Central memory CD4-positive, alpha-beta T cell (primary cell): ENCODE measurements at regions not wholly inside any gene's neighbourhood (a gene's known extent, or its start where the extent isn't known, plus 50 kb on each side); places are given as distances from the start of the nearest gene placed in this dataset.
A peak's percentile ranks its signal among the peaks of the same experiment; 100 is the strongest.
"Not testable (repeated sequence)": the region's sequence is repeated elsewhere in the genome, so short reads cannot be mapped to it uniquely, and the experiment has no call there.

ENCODE experiments used
- DNase-seq: peaks from one replicate; pipeline ENCODE4 v3.0.0; 2022

DNA sequence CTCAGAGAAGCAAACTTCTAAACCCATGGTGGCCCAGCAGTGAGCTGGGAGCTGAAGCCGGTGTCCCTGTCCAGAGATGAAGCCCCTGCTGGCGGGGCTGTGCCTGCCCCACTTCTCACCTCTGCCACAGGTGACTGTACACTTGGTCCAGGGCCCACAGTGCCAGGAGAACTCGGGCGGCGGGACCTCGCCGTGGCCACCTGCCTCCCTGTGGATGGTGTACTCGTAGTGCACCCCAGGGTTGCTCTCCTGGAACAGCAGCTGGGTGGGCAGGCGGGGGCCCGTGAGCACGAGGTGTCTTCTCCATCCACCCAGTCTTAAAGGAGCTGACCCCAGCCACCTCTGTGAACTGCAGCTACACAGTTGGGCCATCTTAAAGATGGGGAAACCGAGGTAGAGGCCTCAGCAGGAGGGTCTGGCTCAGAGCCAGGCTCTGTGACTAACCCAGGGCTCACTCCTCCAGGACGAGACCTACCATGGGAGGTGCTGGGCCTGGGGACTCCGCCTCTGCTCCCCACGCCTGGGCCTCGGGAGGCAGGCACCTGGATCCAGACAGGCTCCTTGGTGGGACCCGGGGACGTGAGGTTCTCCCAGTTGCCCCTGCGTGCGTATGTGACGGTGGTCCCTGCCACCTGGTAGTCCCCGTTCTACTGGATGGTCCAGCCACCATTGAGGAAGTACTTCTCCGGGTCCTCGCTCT, 113.1 kb upstream of the AKAP13 start:
- not testable (repeated sequence) for DNase-seq

DNA sequence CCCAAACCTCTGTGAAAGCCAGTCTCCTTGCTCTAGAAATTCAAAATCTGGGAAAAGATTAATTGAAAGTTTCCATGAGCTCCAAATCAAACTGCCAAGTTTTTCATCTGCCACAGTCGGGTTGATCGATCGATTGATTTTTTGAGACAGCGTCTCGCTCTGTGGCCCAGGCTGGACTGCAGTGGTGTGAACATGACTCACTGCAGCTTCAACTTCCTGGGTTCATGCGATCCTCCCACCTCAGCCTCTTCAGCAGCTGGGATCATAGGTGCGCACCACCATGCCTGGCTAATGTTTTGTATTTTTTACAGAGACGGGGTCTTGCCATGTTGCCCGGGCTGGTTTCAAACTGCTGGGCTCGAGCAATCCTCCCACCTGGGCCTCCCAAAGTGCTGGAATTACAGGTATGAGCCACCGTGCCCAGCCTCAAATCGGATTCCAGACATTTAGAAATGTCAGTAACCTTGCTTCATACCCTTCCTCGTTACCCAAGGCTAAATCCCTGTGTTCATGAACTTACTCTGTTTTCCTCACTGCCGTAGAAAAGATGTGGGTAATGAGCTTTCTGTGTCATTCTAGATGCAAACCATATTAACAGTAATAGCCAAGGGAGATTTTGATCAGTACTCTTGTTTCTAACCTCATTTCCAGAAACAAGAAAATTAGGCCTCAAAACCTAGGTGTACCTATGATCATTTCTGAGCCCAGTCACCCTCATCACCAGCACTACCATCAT, 105.9 kb upstream of the AKAP13 start:
- no peak for DNase-seq

GRCh38 chr15:85276508-85276907, 103.9 kb upstream of the AKAP13 start:
- no peak for DNase-seq

GRCh38 chr15:85276921-85277320, 103.5 kb upstream of the AKAP13 start:
- no peak for DNase-seq

GRCh38 chr15:85277847-85278370, 102.5 kb upstream of the AKAP13 start:
- DNase-seq: no peak

DNA sequence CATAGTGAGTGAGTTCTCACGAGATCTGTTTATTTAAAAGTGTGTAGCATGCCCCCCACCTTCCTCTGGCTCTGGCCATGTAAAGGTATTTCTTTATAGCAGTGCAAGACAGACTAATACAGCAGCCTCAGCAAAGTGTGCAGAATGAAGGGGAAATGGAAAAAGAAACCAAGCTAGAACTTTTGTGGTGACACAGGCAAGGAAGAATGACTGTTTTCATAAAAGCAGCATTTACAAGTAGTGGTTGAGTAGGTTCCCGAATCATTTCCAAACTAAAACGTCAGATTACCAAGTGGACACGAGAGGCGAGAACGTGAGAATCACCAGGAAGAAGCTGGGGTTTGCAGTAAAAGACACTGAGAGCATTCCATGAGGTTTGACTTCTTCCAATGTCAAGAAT, 100.2 kb upstream of the AKAP13 start:
- no peak for DNase-seq

- no peak for DNase-seq
Measured at GRCh38 chr15:85281293-85281882, 99.0 kb upstream of the AKAP13 start.

- no peak for DNase-seq
Measured at GRCh38 chr15:85282504-85283115, 97.8 kb upstream of the AKAP13 start.

GRCh38 chr15:85283815-85284214, 96.6 kb upstream of the AKAP13 start:
- not testable (repeated sequence) for DNase-seq

GRCh38 chr15:85284497-85284896, 95.9 kb upstream of the AKAP13 start:
- no peak for DNase-seq

GRCh38 chr15:85289677-85290365, 90.6 kb upstream of the AKAP13 start:
- DNase-seq: peak; percentile 16

- DNase-seq: not testable (repeated sequence)
Measured at GRCh38 chr15:85292583-85292982, 87.8 kb upstream of the AKAP13 start.

- peak; percentile 65 for DNase-seq
Measured at GRCh38 chr15:85296615-85297402, 83.6 kb upstream of the AKAP13 start.

GRCh38 chr15:85297537-85297936, 82.9 kb upstream of the AKAP13 start:
- no peak for DNase-seq

DNA sequence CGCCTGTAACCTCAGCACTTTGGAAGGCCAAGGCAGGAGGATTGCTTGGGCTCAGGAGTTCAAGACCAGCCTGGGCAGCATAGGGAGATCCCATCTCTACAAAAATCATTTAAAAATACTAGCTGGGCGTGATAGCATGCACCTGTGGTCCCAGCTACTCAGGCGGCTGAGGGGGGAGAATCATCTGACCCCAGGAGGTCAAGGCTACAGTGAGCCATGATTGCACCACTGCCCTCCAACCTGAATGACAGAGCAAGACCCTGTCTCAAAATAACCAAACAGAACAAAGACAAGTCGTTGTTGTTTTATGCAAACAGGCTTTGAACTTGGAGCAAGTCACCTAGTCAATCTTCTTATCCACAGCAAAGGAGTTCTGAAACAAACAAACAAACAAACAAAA, 82.0 kb upstream of the AKAP13 start:
- DNase-seq: no peak

DNA sequence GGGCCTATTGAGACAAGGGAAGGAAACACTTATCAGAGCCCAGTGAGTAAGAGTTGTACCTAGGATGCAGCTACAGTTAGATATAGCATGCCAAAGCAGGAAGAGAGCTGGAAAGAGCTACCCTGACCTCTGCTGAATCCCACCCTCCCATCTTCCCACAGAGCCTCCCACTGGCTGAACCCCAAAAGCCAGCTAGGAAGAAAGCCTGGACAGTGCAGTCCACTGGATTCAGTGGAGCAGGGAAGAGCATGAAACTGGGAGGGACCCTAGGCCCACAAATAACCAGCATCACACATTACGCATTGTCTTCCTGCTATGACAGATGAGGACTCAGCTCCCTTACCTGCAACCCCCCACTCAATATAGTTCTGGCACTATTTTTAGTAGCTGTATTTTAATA, 81.5 kb upstream of the AKAP13 start:
- no peak for DNase-seq

GRCh38 chr15:85302271-85302670, 78.1 kb upstream of the AKAP13 start:
- DNase-seq: no peak

- no peak for DNase-seq
Measured at GRCh38 chr15:85305050-85305449, 75.4 kb upstream of the AKAP13 start.

DNA sequence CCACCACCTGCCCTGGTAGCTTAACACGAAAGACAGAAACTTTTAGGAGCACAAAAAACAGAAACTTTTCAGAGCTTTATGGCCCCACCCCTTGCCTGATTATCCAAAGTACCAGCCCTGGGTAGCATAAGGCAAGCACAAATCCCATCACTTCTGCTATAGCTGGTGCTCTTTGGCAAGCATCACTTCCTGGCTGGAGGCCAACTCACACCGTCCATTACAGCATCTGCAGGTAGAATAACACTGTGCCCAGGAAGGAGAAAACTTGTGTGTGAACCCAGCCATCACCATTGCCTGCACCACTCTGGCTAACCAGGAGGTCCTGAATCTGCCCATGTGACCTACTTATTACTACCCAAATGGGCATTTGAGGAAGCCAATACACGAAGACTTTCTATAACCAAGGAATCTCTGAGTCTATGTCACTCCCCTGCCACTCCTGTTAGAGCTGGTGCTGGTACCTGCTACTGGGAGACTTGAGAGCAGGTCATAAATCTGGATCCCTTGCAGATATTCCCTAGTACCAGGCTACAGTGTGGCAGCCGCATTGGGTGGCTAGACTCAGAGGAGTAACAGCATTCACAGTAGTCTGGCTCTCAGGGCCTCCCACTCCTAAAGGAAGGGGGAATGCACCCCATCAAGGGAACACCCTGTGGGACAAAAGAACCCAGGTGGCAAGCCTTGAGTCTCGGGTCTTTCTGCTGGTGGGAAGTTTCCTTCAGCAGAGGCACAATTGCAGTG, 73.3 kb upstream of the AKAP13 start:
- DNase-seq: no peak

- DNase-seq: no peak
Measured at GRCh38 chr15:85307687-85308045, 72.7 kb upstream of the AKAP13 start.

GRCh38 chr15:85311647-85312046, 68.8 kb upstream of the AKAP13 start:
- no peak for DNase-seq
